Body of pancreas (tissue), 4 donors: ENCODE measurements at regions not wholly inside any gene's neighbourhood (a gene's known extent, or its start where the extent isn't known, plus 50 kb on each side); places are given as distances from the start of the nearest gene placed in this dataset.
A peak's percentile ranks its signal among the peaks of the same experiment; 100 is the strongest.

Experiments
- ATAC-seq: fragments of 150-250 bp; one replicate; pipeline ENCODE4 v1.9.1; 2016
- DNase-seq, 4 donors: peaks; one replicate each; pipeline ENCODE4 v3.0.0-alpha.2; 2019
- H3K27ac ChIP-seq, 4 donors: fragments of 200-600 bp; sonication (generic); 1 replicate in 3 of 4; 2 replicates in 1 of 4; pipeline versions ENCODE4 v1.5.1 to v1.6.1; 2016 to 2019; ENCODE audit warnings: mild to moderate bottlenecking in 1 of 4, mixed read lengths in 1 of 4, moderate library complexity in 1 of 4
- H3K27me3 ChIP-seq, 2 donors: fragments of 200-600 bp; sonication (generic); one replicate each; pipeline ENCODE4 v1.6.0; 2016; ENCODE audit warnings: mild to moderate bottlenecking in 1 of 2
- H3K36me3 ChIP-seq, 2 donors: fragments of 200-600 bp; sonication (generic); replicated peaks in 1 of 2; 2 replicates each; pipeline ENCODE4 v1.5.1; 2016; ENCODE audit warnings: low read depth in 2 of 2; ENCODE audit not compliant: insufficient read depth in 1 of 2
- H3K4me1 ChIP-seq: fragments of 200-600 bp; sonication (generic); one replicate; pipeline ENCODE4 v1.6.0; 2016
- H3K4me3 ChIP-seq, 2 donors: fragments of 200-600 bp; sonication (generic); 1 replicate in 1 of 2; 2 replicates in 1 of 2; pipeline ENCODE4 v1.5.1; 2016 to 2019
- H3K9me3 ChIP-seq, 3 donors: fragments of 200-600 bp; sonication (generic); 1 replicate in 2 of 3; 2 replicates in 1 of 3; pipeline ENCODE4 v1.5.1; 2016
- POLR2A ChIP-seq, 3 donors: fragments of 450-650 bp; IDR thresholded peaks; one replicate each; pipeline ENCODE4 v1.6.1; 2016; ENCODE audit warnings: antibody characterized with exemption in 3 of 3, mild to moderate bottlenecking in 2 of 3
- WGBS, 2 donors: methylation state at CpG; one replicate each; pipeline ENCODE4 v1.1.5; 2017; 5-methylcytosine and 5-hydroxymethylcytosine counted together
- intact Hi-C: fragments of 100-400 bp; cut with DNase I; formaldehyde crosslinking; loops from one replicate; pipeline ENCODE4 v1.15.1; 2023
- TF ChIP-seq, protein P1 (sequence below), 7 experiments: fragments of 450-650 bp in 4 of 7; fragments of 200-600 bp in 3 of 7; sonication (generic) in 3 of 7; IDR thresholded peaks; one replicate each; pipeline ENCODE4 v1.5.1; 2016 to 2019; ENCODE audit warnings: antibody characterized with exemption in 7 of 7

DNA sequence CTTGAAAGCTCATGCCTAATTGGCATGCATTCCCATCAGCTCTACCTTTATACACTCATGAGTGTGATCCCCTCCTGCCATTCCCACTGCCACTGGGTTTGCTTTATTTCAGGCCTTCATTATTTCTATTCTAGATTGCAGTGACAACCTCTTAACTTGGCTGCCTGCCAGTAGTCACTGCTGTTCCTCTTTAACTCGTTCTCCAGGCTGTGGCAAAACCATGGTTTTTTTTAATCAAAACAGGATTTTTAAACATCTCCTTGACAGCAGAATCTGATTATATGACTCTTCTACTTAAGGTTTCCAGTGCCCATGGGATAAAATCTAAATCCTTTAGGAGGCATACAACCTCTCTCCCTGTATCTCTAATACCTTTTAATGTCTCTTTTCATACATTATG, 223.7 kb upstream of the PCDH15 start:
- H3K27ac ChIP-seq = no peak overlapping the region
- TF ChIP-seq, protein P1, sequence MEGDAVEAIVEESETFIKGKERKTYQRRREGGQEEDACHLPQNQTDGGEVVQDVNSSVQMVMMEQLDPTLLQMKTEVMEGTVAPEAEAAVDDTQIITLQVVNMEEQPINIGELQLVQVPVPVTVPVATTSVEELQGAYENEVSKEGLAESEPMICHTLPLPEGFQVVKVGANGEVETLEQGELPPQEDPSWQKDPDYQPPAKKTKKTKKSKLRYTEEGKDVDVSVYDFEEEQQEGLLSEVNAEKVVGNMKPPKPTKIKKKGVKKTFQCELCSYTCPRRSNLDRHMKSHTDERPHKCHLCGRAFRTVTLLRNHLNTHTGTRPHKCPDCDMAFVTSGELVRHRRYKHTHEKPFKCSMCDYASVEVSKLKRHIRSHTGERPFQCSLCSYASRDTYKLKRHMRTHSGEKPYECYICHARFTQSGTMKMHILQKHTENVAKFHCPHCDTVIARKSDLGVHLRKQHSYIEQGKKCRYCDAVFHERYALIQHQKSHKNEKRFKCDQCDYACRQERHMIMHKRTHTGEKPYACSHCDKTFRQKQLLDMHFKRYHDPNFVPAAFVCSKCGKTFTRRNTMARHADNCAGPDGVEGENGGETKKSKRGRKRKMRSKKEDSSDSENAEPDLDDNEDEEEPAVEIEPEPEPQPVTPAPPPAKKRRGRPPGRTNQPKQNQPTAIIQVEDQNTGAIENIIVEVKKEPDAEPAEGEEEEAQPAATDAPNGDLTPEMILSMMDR (IDR thresholded peaks at IDR 0.05) = no peak
- no peak for ATAC-seq
- intact Hi-C loops = no loop called here
- DNase-seq = peak in 3 of 4 donors; percentile 4 to 35 (median 32)
- H3K9me3 ChIP-seq = no peaks in the 10 kb centered on the region
- H3K27me3 ChIP-seq = no peaks in the 10 kb centered on the region
- whole genome bisulfite sequencing, 2 donors = 0 to 3% methylated on average over 1 of the region's 1 CpG
- no peaks in the 10 kb centered on the region for H3K36me3 ChIP-seq
- no peaks in the 10 kb centered on the region for H3K4me1 ChIP-seq
- H3K4me3 ChIP-seq = no peak overlapping the region

DNA sequence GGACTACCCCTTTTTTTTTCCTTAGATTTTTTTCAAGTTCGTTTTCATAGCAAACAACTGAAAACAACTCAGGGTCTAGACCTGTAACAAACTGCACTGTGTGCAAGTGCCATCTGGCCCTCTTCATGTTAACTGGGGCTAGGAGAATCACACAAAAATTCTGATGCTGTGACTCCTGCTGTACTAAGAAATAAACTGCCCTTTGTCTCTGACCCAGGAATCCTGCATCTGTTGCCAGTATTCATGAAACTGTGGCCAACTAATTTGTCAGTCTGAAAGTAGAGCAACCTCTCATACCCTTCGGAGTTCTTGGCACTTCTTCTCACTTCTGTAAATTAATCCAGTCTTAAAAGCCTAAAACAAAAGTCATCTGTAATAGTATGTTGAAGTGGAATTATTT, 218.4 kb upstream of the PCDH15 start:
- intact Hi-C loops = no loop called here
- Histone ChIP-seq H3K27me3 (no peaks in the 10 kb centered on the region), H3K36me3 (no peaks in the 10 kb centered on the region), H3K4me1 (no peaks in the 10 kb centered on the region), H3K27ac (no peak overlapping the region), H3K4me3 (no peak overlapping the region), H3K9me3 (no peaks in the 10 kb centered on the region)
- 15 to 16% methylated on average over 2 of the region's 2 CpGs for WGBS, 2 donors
- no peak for DNase-seq
- ATAC-seq = no peak
- TF ChIP-seq, protein P1 (IDR thresholded peaks at IDR 0.05) = no peak
- TF ChIP-seq POLR2A (IDR thresholded peaks at IDR 0.05) = no peak

DNA sequence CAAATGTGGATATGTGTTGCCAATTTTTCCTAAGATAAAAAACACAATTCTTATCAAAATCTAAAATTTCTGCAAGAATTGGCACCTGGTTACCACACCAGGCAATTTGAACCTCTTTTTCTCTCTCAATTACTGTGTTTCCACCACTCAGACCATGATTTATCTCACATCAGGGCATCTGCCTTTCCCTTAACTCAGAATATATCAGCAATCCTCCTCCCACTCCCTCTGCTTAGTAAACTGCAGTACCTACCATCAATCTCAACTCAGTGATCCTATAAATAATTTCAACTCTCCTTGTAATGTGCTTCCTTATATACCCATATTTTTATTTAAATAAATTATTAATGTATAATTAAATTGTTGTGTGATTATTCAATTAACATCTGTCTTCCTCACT, 212.3 kb upstream of the PCDH15 start:
- H3K4me3 ChIP-seq = no peak overlapping the region
- intact Hi-C loops = no loop called here

DNA sequence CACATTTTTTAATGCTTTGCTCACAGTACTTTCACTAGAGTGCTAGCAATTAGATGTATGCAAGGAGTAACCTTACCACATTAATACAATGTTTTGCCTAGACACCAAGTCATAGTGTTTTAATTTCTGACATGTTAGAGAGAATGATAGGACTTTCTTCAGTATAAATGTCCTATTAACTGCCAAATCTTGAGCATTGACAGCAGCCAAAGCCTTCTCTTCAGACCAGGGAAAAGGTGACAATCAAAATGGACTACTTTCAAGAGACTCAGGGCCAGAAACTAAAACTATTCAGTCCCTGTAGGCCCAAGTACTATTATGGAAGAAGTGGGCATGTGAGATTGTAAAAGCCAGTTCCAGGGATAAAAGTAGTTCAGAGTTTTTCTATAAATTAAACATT, 201.4 kb upstream of the PCDH15 start:
- DNase-seq (no peak), ATAC-seq (no peak)
- H3K36me3 ChIP-seq = no peaks in the 10 kb centered on the region
- no peak overlapping the region for H3K4me3 ChIP-seq
- no peaks in the 10 kb centered on the region for H3K27me3 ChIP-seq
- no peaks in the 10 kb centered on the region for H3K9me3 ChIP-seq
- H3K27ac ChIP-seq = no peak overlapping the region
- TF ChIP-seq, protein P1 (IDR thresholded peaks at IDR 0.05) = no peak
- no peak for TF ChIP-seq POLR2A (IDR thresholded peaks at IDR 0.05)
- intact Hi-C loops = no loop called here
- H3K4me1 ChIP-seq = no peaks in the 10 kb centered on the region

More for the DNA sequence above, 212.3 kb upstream of the PCDH15 start:
- no peaks in the 10 kb centered on the region for H3K36me3 ChIP-seq
- DNase-seq (no peak), ATAC-seq (no peak)
- no peaks in the 10 kb centered on the region for H3K9me3 ChIP-seq
- no peak overlapping the region for H3K27ac ChIP-seq
- TF ChIP-seq POLR2A (IDR thresholded peaks at IDR 0.05) = no peak
- TF ChIP-seq, protein P1 (IDR thresholded peaks at IDR 0.05) = no peak
- no peaks in the 10 kb centered on the region for H3K27me3 ChIP-seq
- H3K4me1 ChIP-seq = no peaks in the 10 kb centered on the region

DNA sequence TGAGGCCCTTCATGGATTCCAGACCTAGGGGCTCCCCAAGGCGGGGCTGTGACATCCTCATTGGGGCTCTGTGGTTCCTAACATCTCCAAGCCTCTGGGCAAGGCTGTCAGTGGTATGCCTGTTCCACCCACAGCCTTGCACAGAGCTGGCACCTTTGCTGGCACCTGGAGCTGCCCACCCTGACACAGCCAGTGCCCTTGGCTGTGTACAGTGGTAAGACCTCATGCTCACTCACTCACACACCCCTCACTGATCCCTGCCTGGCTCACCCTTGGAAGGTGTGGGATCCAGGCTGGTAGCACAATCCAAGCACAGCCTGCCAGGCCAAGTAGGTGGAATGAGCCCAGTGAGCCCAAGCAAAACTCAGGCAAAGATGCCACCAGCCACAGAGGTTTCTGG, 200.4 kb upstream of the PCDH15 start:
- DNase-seq (no peak), ATAC-seq (no peak)
- H3K27me3 ChIP-seq = no peaks in the 10 kb centered on the region
- 36 to 100% methylated on average over 1 of the region's 1 CpG for WGBS, 2 donors
- no peaks in the 10 kb centered on the region for H3K4me1 ChIP-seq
- intact Hi-C loops = no loop called here
- H3K36me3 ChIP-seq = no peaks in the 10 kb centered on the region
- no peaks in the 10 kb centered on the region for H3K9me3 ChIP-seq
- H3K4me3 ChIP-seq = no peak overlapping the region
- TF ChIP-seq, protein P1 (IDR thresholded peaks at IDR 0.05) = no peak
- H3K27ac ChIP-seq = no peak overlapping the region
